ENCODE measurements at regions not wholly inside any gene's neighbourhood (a gene's known extent, or its start where the extent isn't known, plus 50 kb on each side); places are given as distances from the start of the nearest gene placed in this dataset.
A peak's percentile ranks its signal among the peaks of the same experiment; 100 is the strongest.
"Not testable (repeated sequence)": the region's sequence is repeated elsewhere in the genome, so short reads cannot be mapped to it uniquely, and the experiment has no call there.

DNA sequence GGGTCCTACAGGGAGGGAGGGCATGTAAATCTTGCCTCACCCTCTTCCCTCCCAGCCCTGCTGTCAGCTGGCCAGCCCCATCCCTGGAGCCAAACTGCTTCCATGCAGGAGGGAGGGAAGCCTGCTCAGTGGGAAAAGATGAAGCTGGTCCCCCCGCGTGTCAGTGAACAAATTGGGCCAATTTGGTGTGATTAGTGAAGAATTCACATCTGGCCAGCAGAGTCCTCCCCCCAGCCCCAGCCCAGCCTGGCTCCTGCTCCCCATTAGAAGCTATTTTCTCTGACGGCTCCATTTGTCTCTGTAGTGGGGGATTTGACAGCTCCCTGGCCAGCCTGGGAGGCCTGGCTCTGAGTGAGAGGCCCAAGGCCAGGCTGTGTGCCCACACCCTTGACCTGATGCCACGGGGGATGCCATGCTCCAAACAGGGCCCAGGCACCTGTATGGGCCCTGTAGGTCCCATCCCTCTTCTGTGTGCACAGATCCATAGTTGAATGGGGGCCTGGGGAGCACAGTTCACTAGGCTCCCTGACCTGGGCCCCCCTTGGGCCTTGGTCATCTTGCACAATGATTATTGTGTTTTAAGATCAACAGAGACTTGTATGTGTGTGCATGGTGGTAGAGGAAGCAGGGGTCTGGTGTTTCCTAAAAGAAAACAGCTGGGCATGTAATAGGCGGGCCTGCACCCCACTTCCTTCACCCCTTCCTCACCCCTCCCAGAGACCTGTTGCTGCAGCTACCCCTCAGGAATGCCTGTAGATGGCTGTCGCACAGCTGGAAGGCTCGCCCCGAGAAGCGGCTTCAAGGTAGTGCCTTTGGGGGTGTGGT lies 50.7 kb upstream of the TAC4 start:
- peaks cover 97% of the 10 kb centered on the region for H3K27me3 Mint-ChIP-seq
- DNase-seq (no peak), ATAC-seq (no peak)
- H3K4me1 Mint-ChIP-seq: peaks cover 5% of the 10 kb centered on the region
- H3K27ac Mint-ChIP-seq: no peak overlapping the region
- no peak overlapping the region for H3K4me3 Mint-ChIP-seq
- no peaks in the 10 kb centered on the region for H3K9me3 Mint-ChIP-seq

DNA sequence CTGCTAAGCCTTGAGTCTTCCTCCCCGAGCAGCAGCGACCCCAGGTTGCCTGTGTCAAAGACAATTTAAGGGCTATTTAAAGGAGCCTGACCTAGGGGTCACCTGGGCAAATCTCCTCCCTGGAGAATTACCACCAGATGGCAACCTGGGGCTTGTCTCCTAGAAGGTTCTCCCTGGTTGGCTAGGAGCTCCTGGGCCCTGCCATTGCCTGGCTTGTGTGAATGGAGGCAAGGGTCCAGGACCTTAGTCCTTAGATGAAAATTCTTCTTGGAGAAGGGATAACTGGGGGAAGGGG lies 51.3 kb upstream of the TAC4 start:
- Mint-ChIP-seq H3K4me1 (peaks cover 5% of the 10 kb centered on the region), H3K27ac (no peak overlapping the region), H3K9me3 (no peaks in the 10 kb centered on the region), H3K4me3 (no peak overlapping the region), H3K27me3 (peaks cover 98% of the 10 kb centered on the region)
- ATAC-seq (no peak), DNase-seq (no peak)

DNA sequence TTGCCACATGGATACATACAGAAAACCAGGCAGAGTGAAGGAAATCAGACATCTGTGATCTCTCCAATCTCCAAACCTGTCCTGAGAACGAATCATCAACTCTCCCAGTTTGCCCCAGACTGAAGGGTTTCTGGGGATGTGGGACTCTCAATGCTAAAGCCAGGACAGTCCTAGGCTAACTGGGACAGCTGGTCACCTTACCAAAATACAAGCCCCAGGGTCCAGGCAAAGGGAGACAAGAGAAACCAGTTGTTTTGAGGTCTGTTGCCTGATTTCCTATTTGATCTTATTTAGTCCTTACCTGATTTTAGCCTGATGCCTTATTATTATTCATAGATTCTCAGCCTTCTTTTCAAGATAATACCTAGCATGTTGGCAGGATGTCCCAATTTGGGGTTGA lies 51.7 kb upstream of the TAC4 start:
- H3K27ac Mint-ChIP-seq: no peak overlapping the region
- no peak for ATAC-seq
- peaks cover 5% of the 10 kb centered on the region for H3K4me1 Mint-ChIP-seq
- H3K4me3 Mint-ChIP-seq: no peak overlapping the region
- DNase-seq: no peak
- H3K9me3 Mint-ChIP-seq: no peaks in the 10 kb centered on the region
- H3K27me3 Mint-ChIP-seq: peaks cover 98% of the 10 kb centered on the region

DNA sequence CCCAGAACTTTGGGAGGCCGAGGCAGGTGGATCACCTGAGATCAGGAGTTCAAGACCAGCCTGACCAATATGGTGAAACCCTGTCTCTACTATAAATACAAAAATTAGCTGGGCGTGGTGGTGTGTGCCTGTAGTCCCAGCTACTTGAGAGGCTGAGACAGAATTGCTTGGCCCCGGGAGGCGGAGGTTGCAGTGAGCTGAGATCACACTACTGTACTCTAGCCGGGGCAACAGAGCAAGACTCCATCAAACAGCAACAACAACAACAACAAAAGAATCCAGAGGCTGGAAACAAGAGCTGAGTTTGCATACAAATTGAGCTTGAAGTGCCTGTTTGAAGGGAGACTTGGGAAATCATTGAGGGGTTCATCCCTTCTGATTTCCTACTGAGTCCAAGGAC lies 52.9 kb upstream of the TAC4 start:
- ATAC-seq, H3K4me3 Mint-ChIP-seq, H3K27ac Mint-ChIP-seq, H3K4me1 Mint-ChIP-seq, DNase-seq, H3K9me3 Mint-ChIP-seq: not testable (repeated sequence)
- peaks cover 99% of the 10 kb centered on the region for H3K27me3 Mint-ChIP-seq

DNA sequence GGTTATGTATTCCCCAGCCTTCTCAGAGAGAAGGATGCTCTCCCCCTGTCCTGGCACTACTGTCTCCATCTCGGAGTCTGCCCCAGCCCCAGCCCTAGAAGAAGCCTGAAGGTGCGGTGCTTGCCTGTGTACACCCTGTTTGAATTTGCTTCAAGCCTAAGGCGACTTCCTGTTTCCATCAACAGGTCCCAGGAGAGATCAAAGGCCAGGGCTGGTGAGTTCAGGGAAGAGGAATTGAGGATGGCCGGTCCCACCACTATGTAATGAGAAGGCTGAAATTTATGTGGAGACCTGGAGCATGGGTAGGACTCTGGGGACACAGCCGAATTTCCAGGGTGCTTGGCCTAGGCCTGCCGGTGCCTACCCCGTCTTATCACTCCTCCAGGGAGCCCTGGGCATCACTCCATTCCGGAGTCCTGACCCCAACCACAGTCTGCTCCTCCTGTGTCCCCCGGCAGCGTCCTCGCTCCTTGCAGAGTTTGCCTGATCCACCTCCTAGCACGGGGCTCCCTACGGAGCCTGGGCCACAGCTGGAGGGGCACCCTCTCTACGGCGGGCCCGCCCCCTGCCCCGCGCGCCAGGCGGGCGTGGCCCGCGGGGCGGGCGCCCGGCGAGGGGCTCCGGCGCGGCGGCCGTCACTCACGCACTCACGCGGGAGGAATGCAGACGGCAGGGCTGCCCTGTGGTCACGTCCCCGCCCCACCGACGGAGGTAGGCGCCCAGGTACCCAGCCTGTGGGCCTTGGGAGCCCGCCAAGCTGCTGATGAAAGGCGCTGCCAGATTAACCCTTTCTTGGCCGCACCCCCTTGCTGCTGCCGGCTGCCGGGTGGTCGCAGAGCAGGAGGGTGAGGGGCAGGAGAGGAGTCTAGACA lies 53.8 kb upstream of the TAC4 start:
- H3K4me3 Mint-ChIP-seq: no peak overlapping the region
- DNase-seq (no peak), ATAC-seq (no peak)
- peaks cover 5% of the 10 kb centered on the region for H3K4me1 Mint-ChIP-seq
- H3K27ac Mint-ChIP-seq: no peak overlapping the region
- H3K27me3 Mint-ChIP-seq: peaks cover 98% of the 10 kb centered on the region
- H3K9me3 Mint-ChIP-seq: no peaks in the 10 kb centered on the region

DNA sequence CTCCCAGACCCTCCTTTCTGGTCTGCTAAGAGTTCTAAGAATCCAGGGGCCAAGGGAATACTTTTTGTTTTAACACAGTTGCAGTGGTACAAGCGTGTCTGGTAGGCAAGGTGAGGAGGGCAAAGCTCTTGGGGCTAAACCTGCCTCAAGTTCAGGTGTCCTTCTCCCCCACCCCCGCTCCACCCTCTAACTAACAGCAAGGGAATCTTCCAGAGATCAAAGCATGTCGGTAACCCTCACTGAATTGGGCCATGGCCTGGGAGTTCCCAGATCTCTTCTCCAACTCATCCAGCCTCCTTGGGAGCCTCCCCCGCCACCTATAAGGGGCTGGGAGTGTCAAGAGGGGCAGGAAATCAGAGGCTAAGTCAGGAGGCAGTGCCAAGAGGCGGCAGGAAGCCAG lies 55.7 kb upstream of the TAC4 start:
- H3K27me3 Mint-ChIP-seq: peaks cover 99% of the 10 kb centered on the region
- H3K9me3 Mint-ChIP-seq: no peaks in the 10 kb centered on the region
- peaks cover 5% of the 10 kb centered on the region for H3K4me1 Mint-ChIP-seq
- H3K4me3 Mint-ChIP-seq: no peak overlapping the region
- DNase-seq (no peak), ATAC-seq (no peak)
- H3K27ac Mint-ChIP-seq: no peak overlapping the region

DNA sequence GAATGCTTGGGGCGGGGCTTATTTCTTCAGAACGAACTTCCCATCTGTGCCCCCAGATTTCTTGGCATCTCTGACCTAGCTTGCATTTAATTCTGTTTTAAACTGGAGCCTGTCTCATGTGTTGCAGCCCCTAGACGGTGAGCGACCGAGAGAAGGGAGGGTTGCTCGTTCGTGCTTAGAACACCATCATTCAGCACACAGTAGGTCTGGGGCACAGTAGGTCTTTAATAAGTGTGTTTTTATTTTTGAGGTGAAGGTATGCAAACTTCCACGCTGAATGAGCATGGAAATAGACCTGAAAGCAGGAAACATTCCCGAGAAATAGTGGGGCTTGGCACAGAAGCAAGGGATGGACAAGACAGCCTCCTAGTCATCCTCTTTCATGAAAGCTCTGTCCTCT lies 57.0 kb upstream of the TAC4 start:
- H3K27me3 Mint-ChIP-seq: peaks cover 99% of the 10 kb centered on the region
- no peaks in the 10 kb centered on the region for H3K9me3 Mint-ChIP-seq
- ATAC-seq: no peak
- no peak overlapping the region for H3K27ac Mint-ChIP-seq
- H3K4me1 Mint-ChIP-seq: peaks cover 8% of the 10 kb centered on the region
- no peak for DNase-seq
- no peak overlapping the region for H3K4me3 Mint-ChIP-seq

DNA sequence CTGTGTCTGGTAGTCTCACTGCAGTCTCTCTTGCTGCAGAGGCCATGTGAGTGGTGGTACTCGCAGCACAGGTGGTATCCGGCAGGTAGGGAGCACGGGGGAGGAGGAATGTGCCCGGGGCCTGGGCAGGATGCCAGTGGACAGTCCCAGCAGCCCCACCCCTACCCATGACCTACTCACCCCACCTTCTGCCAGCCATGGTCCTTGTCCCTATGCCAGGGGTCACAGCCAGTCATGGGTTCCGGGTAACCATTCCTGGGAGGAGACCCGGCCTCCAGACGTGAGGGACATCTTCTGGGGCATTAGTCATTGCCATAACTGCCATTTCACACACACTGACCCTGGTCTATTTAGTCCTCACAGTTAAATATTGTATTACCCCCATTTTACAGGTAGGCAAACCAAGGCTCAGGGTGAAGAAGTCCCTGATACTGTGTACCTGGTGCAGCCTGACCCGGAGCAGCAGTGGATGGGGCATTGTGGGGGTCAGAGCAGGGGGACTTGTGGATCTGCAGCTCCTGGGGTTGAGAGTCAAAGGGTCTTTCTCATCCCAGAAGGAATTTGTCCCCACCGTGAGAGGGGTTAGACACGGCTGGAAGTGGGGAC lies 58.8 kb upstream of the TAC4 start:
- H3K4me1 Mint-ChIP-seq: peaks cover 15% of the 10 kb centered on the region
- DNase-seq (no peak), ATAC-seq (no peak)
- H3K9me3 Mint-ChIP-seq: no peaks in the 10 kb centered on the region
- peaks cover 99% of the 10 kb centered on the region for H3K27me3 Mint-ChIP-seq
- H3K4me3 Mint-ChIP-seq: no peak overlapping the region
- H3K27ac Mint-ChIP-seq: no peak overlapping the region

DNA sequence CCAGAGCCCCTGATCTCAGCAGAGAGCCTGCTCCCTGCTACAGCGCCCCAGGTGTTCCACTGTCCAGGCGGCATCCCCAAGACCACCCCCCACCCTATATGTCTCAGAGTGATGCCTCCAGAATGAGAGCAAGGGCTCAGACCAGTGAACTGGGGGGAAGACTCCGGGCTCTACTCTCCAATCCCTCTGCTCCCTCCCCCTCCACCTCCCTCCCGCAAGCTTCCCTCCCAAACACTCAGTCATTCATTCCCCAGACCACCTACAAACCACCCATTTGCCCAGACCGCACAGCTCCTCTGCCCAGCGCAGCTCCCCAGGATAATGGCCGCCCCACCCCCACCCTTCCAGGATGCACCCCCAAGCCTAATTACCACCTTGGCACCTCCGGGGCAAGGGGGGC lies 59.4 kb upstream of the TAC4 start:
- DNase-seq: no peak
- H3K27me3 Mint-ChIP-seq: peaks cover 99% of the 10 kb centered on the region

DNA sequence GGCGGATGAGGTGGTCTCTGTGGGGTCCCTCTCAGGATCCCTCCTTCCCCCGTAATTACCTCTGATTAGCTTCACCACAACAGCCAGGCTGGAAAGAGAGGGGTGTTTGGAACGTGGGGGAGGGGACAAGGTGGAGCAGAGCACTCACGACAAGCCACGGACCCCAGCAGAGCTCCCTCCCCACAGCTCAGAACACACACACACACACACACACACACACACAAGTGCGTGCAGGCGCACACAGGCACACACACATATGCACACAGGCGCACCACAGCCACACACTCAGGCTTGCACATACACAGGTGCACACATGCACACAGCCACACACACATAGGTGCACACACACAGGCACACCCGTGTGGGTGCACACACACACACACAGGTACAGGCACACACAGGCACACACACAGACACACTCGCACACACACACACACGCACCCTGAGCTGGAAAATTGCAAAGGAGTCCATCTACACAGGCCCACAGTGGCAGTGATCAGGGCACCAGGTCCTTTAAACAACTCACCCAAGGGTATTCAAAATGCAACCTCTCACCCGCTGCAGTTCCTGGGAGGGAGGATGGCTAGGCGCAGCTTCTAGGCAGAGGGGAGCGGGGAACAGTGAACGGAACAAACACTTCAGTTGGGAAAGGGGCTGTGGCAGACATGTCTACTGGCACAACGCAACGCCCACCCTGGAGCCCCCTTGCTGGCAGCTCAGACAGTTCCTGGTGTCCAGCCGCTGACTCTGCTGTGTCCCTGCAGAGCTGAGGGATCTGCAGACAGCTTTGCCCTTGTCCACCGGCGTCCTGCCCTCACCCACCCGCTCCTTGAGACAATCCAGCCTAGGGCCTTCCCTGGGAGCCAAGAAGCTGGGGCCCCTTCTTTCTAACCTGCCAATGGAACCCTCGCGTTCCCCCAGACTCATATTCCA lies 59.9 kb upstream of the DLX4 start:
- ATAC-seq: no peak

More for the DNA sequence above, 59.4 kb upstream of the TAC4 start:
- H3K4me1 Mint-ChIP-seq: peaks cover 14% of the 10 kb centered on the region
- H3K9me3 Mint-ChIP-seq: no peaks in the 10 kb centered on the region
- no peak for ATAC-seq
- H3K27ac Mint-ChIP-seq: no peak overlapping the region
- H3K4me3 Mint-ChIP-seq: no peak overlapping the region

DNA sequence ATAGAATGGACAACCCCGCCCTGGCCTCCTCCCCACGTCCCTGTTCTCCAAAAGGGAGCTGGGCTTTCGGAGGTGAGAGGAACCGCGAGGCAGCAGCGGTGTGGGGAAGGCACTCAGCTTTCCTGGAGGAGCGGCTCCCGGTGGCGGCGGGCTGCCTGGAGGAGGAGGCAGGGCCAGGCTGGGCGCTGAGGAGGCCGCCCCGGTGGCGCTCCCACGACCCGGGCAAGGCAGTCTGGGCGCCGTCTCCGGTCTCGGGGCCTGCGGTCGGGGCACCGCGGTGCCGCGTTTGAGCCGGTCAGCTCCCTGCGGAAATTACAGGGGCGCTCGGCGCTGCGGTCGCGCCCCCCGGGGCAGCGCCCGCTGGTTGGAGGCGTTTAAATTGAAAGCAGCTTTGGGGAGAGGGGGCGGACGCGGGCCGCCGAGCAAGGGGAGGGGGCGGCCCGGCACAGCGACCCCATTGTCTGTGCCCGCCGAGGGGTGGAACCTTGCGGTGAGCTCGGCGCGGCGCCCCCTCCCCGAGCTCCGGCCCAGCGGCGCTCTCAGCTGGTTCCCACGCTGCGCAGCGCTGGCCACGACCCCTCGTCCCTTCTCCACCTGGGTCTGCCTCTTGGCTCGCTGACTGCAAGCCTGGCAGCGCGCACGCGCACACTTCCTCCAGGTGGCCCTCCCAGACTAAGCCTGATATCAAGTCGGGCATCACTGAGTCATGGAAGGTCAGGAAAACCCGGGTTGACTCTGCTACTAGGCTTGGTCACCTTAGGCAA lies 58.7 kb upstream of the DLX4 start:
- H3K9me3 Mint-ChIP-seq: no peaks in the 10 kb centered on the region
- H3K27ac Mint-ChIP-seq: no peak overlapping the region
- ATAC-seq (no peak), DNase-seq (no peak)
- H3K4me3 Mint-ChIP-seq: peak overlapping the region; percentile 61 to 86
- H3K4me1 Mint-ChIP-seq: peaks cover 14% of the 10 kb centered on the region
- peaks cover 98% of the 10 kb centered on the region for H3K27me3 Mint-ChIP-seq

More for the DNA sequence above, 59.9 kb upstream of the DLX4 start:
- Mint-ChIP-seq H3K9me3 (no peaks in the 10 kb centered on the region), H3K27ac (no peak overlapping the region), H3K4me3 (no peak overlapping the region), H3K27me3 (peaks cover 98% of the 10 kb centered on the region), H3K4me1 (peaks cover 14% of the 10 kb centered on the region)
- DNase-seq: no peak

DNA sequence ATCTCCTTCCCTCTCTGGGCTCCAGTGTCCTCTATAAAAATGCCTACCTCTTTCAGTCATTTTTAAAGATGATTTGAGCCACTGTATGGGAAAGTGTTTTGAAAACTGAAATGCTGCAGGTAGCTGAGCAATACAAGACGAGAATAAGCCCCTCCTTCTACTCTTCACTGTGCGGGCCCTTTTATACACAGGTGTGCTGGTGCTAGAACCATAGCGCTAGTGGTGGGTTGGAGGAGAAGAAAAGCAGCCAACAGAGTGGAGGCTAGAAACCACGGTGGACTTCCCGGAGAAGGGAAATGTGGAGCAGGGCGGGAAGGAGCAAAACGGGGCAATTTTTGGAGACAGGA lies 58.2 kb upstream of the DLX4 start:
- DNase-seq (no peak), ATAC-seq (no peak)
- Mint-ChIP-seq H3K27ac (no peak overlapping the region), H3K4me1 (peaks cover 14% of the 10 kb centered on the region), H3K4me3 (peak overlapping the region; percentile 59 to 68), H3K27me3 (peaks cover 98% of the 10 kb centered on the region), H3K9me3 (no peaks in the 10 kb centered on the region)

DNA sequence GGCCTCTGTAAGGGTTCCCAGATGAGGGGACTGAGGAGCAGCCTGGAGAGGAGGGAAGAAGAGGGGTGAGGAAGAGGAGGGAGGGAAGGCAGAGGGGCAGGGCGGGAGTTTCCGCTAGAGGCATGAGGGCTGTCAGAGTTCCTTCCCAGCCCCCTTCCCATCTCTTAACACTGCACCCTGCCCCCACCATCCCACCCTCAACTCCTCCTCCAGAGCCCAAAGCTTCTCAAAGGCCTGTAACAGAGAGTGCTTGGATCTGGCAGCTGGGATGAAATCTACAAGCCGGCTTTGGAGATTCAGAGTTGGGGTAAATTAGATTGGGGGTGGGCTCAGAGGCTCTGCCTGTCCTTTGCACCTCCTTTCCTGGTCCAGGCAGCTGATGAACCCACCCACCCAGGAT lies 57.3 kb upstream of the DLX4 start:
- H3K4me3 Mint-ChIP-seq: no peak overlapping the region
- no peak overlapping the region for H3K27ac Mint-ChIP-seq
- H3K27me3 Mint-ChIP-seq: peaks cover 99% of the 10 kb centered on the region
- DNase-seq (no peak), ATAC-seq (no peak)
- H3K9me3 Mint-ChIP-seq: no peaks in the 10 kb centered on the region
- peaks cover 14% of the 10 kb centered on the region for H3K4me1 Mint-ChIP-seq

DNA sequence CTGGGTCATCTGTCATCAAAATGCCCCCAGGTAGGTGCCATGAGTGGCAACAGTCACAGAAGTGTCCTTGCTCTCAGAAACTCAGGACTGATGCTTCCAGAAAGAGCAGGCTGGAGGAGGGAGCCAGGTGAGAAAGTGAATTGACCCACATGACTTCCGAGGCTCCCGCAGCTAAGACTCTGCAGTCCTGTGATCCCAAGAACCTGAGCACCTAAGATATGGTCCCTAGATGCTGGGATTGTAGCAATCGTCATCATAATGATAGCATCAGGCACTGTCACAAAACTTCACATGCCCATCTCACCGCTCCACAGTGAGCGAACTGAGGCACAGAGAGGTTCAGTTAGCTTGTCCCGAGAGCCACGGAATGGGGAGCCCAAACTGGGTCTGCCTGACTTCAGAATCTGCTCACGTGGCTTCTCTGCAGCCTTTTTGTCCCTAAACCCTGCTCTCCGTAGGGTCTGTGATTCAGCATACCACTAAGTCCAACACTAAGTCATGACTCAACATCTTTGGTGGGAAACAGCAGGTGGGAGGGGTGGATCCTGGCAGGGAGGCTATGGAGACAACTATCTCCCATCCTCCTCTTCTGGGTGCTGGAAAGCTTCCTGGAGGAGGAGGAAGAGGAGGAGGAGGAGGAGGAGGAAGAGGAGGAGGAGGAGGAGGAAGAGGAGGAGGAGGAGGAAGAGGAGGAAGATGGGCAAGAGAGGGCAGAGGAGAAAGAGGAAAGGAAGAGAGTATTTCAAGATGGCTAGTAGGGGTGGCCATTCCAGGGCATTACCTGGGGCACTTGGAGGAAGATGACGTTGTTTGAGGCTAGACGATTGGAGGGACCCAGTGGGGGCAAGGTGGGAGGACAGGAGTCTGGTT lies 55.5 kb upstream of the DLX4 start:
- H3K27me3 Mint-ChIP-seq: peaks cover 94% of the 10 kb centered on the region
- no peak overlapping the region for H3K4me3 Mint-ChIP-seq
- H3K4me1 Mint-ChIP-seq: peaks cover 14% of the 10 kb centered on the region
- DNase-seq (no peak), ATAC-seq (no peak)
- H3K27ac Mint-ChIP-seq: no peak overlapping the region
- no peaks in the 10 kb centered on the region for H3K9me3 Mint-ChIP-seq

All from stimulated activated naive CD8-positive, alpha-beta T cell treated with anti-CD3 and anti-CD28 coated beads, Interleukin-15, amount 100 ng/mL, for 72 hours (primary cell).